Colon (tissue), 2 donors: ENCODE measurements at regions not wholly inside any gene's neighbourhood (a gene's known extent, or its start where the extent isn't known, plus 50 kb on each side); places are given as distances from the start of the nearest gene placed in this dataset.

Experiments used
- FAIRE-seq: peaks from 2 replicates; lab custom pipeline; 2012; peaks lifted over from hg19 to GRCh38; lab: Jason Lieb, UNC
- donor health status: control.
- donor health status: control.

DNA sequence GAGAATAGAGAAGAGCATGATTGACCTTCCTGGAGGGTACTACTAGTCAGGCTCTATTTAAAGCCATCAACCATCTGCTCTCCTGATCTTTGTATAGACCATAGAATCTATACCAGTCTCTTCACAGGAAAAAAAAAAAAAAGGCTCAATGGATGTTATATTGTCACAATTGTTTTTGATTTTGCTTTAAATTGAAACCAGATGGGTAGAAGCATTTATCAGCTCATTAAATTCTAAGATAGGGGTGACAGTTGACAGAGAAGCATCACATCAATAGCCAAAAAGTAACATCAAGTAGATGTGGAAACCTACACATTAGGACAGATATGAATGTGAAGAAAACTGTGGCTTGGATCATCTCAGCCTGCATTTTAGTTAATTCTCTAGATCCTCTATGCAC is 558.9 kb upstream of the MBL2 start:
- no peak for FAIRE-seq

DNA sequence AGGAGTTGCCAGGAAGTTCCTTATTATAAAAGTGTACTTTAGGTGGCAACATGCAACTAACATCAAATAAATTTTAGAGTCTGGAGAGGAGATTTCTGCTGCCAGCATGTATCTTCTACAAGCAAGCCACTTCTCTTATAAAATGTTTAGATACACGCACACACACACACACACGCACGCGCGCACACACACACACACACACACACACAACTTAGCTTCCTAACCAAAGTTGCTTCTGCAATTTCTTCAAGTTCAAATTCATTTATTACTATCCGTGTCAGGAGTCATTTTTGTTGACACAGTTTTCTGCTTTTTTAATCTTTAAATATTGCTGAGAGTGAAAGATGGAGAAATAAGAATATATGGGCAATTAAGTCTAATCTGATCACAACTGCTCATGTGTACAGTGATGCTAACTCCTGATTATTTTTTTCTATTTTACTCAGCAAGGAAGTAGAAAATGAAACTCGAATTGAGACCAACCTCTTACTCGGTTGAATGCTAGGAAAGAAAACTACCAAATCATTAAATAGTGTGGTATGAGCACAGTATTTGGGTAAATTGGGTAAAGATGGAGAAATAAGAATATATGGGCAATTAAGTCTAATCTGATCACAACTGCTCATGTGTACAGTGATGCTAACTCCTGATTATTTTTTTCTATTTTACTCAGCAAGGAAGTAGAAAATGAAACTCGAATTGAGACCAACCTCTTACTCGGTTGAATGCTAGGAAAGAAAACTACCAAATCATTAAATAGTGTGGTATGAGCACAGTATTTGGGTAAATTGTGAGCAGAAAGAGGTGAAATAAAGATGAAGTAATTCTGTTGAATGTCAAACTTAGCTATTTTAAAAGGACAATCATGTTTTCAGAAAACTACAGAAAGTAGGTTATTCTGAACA is 554.1 kb upstream of the MBL2 start:
- peak; percentile 80 for FAIRE-seq

DNA sequence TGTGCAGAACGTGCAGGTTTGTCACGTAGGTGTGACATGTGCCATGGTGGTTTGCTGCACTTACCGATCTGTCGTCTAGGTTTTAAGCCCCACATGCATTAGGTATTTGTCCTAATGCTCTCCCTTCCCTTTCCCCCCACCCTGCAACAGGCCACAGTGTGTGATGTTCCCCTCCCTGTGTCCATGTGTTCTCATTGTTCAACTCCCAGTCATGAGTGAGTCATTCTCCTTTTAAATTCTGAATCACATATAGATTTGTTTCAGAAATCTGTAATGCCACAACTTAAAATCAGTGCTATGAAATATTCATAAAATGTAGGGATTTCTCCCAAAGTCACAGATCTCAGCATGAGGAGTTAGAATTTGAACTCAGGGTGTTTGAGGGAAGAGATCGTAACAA is 552.5 kb upstream of the MBL2 start:
- no peak for FAIRE-seq

DNA sequence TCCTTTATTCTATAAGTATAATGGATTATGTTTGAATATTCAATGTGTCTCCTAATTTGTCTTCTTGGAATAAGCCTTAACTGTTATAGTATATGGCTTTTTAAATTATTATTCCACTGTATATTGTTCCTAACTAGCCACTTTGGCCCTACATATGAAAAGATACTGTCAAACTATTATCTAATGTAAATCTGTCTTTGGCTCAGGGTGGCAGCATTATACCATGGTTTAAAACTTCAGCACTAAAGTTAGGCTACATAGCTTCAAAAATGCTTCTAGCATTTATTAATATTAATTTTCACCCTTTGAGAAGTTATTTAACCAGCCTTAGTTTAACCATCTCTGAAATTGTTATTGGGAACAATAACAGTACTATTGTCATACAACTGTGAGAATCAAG is 543.1 kb upstream of the MBL2 start:
- no peak for FAIRE-seq

DNA sequence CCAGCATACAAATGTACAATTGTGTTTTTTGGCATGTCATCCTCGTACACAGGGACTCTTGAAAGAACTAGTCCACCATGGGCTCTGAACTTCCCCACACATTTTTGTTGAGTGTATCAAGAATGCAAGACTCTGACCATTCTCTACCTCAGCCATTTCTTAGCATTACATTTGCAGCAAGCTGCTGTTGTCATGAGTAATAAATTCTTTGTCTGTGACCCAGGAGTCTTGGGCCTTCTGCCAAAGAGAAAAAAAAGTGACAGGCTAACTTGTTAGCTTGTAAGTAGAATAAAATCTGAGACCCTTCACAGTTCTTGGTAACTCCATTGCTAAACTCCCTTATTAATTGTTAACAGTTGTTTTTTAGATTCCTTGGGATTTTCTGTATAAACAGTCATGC is 542.3 kb upstream of the MBL2 start:
- FAIRE-seq, result no peak

DNA sequence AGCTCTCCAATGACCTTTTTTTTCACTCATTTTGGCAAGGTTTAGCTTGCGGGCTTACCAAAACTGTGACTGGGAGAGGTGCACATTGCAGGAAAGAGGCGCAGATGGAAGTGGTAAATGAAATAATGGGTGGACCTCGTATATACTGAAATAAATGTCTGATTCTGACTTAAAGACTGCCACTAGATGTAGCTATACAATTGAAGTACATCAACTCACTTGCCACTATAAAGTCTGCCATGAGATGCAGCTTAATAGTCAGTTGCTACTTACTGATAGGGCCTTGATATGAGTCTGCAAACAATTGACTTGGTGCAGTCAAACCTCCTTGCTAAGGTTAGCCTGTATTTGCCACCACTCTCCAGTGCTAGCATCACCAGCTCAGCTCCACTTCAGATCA is 525.9 kb upstream of the MBL2 start:
- no peak for FAIRE-seq

DNA sequence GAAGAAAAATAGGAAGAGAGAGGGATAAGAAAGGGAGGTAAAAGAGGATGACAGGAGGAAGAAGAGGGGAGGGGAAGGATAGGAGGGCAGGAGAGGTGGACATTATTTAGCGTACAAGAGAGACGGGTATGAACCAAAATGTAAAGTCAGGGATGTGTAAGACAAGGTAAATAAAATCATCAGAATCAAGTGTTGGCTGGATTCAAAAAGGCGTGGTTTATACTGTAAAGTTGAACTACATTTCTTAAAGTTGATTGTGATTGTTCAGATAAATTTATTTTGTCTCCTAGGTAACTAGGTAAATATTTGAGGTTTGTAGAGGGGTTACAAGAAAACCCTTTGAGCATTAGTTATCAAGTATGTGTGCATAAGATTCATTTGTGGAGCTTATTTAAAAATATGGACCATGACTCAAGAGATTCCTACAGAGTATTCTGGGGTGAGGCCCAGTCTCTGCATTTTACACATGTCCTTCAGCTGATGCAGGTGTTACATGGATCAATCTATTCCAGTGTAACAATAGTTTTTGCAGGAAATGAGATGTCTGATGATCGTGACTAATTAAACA is 512.1 kb upstream of the MBL2 start:
- no peak for FAIRE-seq

DNA sequence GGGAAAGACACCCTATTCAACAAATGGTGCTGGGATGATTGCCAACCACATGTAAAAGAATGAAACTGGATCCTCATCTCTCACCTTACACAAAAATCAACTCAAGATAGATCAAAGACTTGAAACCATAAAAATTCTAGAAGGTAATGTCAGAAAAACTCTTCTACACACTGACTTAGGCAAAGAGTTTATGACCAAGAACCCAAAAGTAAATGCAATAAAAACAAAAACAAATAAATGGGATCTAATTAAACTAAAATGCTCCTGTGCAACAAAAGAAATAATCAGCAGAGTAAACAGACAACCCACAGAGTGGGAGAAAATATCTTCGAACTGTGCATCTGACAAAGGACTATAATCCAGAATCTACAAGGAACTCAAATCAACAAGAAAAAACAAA is 504.2 kb upstream of the MBL2 start:
- no peak for FAIRE-seq

DNA sequence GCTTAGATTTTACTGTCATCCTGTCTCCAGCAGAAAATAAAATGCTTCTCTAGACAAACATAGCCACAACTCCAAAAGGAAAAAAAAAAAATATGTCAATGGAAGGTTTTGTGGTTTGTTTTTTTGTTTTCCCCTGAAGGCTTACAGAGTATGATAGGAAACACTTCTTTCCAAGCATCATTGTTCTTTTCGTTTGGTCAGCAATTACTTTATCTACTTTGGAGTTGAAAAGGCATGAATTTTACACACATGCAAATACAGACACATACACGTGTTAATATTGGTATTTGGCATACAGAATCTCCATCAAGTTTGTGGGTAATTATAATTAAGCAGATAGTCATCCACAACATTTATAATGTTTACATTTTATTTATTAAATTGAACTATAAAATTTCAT is 496.9 kb upstream of the MBL2 start:
- FAIRE-seq, result no peak

DNA sequence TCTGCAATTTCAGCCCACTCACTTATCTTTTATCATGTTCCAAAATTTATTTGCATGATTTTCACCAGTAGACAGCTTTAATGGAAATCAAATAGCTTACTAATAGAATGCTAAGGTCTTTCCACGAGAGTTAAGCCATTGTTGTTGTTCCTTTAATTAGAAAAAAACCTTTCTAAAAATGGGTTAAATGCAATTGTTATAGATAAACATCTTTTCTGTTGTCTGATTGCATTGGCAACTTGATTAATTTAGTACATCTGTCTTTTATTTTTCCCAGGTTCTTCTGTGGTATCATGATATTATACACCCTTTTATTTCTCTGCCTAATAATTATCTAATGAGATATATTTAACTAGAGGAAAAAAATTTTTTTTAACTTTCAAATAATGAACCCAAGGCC is 487.6 kb upstream of the MBL2 start:
- FAIRE-seq, result no peak

DNA sequence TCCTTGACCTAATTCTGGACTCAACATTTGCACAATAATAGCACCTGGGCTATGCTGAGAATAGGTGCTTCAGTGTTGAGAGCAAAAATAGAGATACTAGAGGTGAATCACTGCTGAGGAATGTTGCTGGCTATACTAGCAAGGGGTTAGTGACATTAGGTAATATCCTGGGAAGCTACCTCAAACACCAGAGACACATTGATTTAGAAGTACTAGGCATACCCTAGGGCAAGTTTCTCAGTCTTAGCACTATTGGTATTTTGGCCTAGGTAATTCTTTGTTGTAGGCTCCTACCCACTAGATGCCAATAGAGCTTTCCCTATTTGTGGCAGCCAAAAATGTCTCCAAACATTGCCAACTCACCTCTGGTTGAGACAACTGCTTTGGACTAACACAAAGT is 484.0 kb upstream of the MBL2 start:
- no peak for FAIRE-seq

DNA sequence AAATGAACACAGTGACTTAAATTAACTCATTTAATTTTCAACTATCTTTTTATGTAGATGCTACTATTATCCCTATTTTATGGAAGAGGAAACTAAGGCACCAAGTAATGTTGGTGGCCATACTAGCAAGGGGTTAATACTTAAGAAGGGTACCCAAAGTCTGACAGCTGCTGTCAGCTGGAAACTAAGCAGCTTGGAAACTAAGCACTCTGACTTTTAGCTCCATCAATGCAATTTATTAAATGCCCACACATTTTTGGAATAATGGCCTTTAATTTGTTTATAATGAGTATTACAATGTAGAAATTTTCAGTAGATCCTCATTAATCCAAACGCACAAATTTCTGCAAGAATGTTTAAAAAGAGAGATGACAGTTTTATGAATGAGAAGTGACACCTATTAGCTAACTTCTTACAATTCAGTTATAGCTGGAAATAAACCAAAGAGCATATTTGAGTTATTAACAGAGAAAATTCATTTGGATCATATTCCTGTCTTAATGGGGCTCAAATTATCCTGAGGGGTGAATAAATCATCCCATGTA is 483.1 kb upstream of the MBL2 start:
- FAIRE-seq, result no peak

DNA sequence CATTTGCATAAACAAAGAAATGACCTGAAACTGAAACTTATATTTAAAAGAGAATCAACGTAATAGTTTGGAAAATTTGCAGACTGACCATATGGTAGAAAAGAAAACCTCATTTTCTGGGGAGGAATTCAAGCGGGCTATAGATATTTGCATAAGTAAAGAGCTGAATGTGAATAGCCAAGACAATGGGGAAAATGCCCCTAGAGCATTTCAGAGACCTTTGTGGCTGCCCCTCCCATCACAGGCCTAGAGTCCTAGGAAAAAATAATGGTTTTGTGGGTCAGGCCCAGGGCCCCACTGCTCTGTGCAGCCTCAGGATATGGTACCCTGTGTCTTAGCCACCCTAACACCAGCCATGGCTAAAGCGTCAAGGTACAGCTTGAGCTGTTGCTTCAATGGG is 480.6 kb upstream of the MBL2 start:
- no peak for FAIRE-seq

DNA sequence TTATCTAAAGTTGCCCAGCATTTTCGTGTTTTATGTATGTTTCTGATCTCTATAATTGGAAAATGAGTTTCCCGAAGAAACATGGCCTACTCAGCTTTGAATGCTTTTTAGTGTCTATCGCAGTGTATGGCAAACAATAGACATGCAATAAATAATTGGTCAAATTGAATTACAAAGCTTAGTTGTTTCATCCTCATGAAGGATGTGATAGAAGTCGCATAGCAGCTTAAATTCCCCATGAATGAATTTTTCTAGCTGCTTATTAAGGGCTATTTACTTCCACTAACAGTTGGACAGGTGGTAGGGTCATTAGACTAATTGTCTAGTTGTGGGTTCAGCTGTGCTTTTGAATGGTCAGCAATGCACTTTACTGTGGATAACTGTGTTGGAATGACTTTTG is 467.3 kb upstream of the MBL2 start:
- FAIRE-seq, result no peak

DNA sequence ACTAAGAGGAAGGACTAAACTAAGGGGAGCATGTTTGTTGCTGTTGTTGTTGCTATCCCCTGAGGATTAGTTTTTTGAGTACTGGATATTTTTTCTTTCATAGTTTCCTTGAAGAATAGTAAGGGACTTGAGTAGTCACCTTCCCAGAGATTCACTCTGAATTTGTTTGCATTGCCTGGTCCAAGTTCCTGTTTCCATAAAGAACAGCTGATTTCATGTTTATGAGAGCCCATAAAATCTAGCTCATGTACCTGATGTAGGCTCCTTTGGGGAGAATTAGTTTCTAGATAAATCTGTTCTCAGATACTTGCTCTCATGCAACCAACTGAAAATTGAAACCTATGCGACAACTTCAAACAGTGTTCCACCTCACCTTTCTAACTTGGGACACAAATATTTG is 464.4 kb upstream of the MBL2 start:
- FAIRE-seq, result no peak

DNA sequence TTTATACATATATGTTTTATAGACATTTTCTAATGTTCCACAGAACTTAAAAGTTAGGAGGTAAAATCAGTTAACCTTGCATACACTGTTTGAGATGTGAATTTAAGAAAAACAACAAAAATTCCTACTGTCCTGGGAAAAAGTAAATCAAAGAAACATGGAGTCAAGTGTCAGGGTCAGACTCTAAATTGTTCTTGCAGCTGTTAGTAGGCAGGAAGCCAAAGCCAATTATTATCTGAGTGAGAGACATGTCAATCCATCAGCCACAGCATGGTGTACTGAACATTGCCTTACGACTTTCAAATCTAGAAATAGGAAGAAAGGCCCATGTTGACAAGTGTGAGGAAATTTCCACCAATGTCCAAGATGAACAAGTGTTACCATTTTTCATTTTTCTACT is 461.2 kb upstream of the MBL2 start:
- no peak for FAIRE-seq

DNA sequence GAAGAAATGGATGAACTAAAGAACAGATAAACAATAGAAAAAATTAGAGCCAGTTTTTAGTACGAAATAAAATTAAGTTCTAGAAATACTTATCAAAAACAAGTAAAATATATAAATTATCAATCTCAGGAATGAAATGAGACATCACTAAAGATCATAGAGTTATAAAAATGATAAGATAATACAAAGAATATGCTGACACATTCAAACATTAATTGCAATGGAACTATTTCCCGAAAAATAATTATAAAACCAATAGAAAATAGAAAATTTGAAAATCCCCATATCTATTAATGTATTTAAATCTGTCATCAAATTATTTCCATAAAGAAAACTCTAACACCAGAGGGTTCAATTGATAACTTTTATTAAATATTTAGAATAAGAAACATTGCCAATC is 458.1 kb upstream of the MBL2 start:
- FAIRE-seq, result no peak

DNA sequence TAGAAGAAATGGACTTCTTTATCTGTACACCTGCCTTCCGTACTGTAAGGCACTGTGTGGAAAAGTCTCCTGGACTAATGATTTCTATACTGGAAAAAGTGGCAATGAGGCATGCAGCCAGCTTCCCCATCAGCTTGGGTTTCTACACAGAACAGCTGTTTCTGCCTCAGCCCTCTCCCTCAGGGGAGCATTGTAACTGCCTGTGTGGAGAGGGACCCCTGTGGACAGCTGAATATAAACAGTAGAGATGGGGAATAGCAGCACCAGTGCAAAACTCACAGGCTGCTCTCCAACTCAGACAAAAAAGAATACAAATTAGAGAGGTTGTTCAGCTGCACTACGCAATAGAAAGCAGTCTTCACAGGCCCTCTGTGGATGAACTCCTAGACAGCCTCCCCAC is 451.3 kb upstream of the MBL2 start:
- FAIRE-seq, result no peak

DNA sequence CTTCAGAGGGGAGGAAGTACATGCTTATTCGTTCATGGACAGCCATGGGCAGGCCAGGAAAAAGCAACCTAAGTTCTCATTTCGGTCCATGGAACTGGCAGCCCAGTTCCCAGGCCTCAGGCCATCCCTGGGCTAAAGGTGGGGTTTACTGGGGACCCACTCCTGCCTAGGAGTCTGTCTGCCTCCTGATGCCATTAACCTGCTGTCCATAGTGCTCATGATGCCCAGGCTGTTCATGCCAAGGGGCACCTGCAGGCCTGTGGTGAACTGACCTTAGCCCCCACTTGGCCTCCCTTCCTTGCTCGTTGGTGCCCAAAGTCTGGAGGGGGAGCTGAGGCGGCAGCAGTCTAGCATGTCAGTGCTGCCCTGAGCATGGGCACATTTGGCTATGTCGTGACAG is 450.2 kb upstream of the MBL2 start:
- FAIRE-seq, result no peak

DNA sequence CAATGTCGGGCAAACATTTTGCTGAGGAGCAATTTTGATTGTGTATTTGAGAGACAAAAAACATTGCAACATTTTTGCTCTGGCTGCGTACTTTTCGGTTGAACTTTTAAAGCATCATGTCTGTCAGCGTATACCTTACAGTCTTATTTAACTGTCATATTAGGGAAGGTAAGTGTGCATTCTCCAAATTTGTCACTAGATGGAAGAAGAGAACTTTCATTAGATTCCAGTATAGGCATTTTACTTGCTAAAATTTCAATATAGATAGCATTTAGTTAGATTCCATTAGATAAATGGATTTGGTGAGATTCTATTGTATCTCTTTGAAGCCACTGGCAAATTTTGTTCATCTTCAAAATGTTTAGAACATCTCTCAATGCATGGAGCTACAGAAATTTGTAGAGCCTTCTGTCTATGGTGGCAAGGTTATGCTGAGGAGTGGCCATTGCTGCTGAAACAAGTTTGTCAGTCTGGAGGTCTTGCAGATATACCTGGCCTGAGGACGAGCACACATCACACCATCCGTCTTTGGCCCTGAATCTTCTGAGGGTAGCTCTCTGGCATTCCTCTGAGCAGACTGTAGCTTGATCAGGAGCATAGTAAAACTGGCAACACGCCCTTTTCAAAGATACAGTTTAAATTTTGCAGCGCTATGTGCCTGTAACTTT is 437.5 kb upstream of the MBL2 start:
- FAIRE-seq, result no peak

DNA sequence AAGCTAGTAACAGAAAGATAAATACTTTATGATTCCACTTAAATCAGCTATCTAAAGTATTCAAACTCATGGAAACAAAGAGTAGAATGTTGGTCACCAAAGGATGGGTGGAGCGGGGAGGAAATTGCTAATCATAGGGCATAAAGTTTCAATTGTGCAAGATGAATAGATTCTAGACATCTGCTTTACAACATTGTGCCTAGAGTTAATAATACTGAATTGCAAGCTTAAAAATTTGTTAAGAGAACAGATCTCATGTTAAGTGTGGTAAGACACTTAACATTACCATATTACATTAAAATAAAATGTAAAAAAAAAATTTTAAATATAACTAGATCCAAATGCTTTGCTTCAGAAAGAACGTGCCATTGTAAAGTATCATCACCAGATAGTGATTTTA is 411.1 kb upstream of the MBL2 start:
- FAIRE-seq, result peak; percentile 47

DNA sequence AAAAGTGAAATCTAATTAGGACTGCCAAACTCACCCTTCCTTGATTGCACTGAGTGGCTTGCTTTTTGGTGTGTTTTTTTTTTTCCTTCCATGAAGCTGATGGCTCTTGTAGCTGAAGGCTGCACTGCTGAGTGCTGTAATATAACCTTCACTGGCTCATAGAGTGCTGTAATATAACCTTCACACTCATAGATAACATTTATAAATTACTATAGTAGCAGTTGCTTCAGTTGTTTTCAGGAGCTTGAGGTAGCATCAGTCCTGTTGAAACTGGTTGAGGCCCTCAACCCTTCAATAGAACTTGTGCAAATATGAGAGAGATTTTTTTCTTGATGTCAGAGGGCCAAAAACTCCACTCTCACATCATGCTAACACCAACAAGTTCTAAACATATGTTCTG is 404.9 kb upstream of the MBL2 start:
- no peak for FAIRE-seq

DNA sequence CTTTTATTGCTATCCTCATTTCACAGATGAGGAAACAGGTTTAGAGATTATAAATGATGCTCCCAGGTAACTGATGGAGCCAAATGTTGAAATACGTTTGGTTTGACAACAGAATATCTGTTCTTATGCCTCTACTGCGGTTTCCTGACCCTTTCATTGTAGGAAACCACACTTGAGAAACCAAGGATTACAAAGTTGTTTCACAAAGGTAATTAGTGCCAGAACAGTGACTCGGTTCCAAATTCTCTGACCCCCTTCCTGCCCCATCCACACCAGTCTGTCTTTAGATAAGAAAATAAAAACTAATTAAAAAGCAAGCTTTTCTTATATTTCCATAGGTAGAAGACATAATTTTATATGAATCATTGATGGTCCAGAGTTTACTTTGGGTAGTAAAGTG is 393.7 kb upstream of the MBL2 start:
- no peak for FAIRE-seq
